NT2/D1 (cell line): ENCODE measurements at regions not wholly inside any gene's neighbourhood (a gene's known extent, or its start where the extent isn't known, plus 50 kb on each side); places are given as distances from the start of the nearest gene placed in this dataset.

Source experiments
- DNase-seq: peaks from one replicate; pipeline ENCODE4 v3.0.0-alpha.2; 2011; ENCODE audit warnings: low read depth, low spot score
- H3K27me3 ChIP-seq: 2 replicates; pipeline ENCODE4 v1.6.0; 2011; ENCODE audit warnings: mild to moderate bottlenecking; ENCODE audit not compliant: insufficient read length, insufficient read depth
- H3K36me3 ChIP-seq: 2 replicates; pipeline ENCODE4 v1.6.1; 2011; ENCODE audit warnings: mild to moderate bottlenecking, low read length, mixed read lengths; ENCODE audit not compliant: insufficient read depth, insufficient read length
- H3K4me1 ChIP-seq: 2 replicates; pipeline ENCODE4 v1.5.1; 2011; ENCODE audit not compliant: insufficient read depth, insufficient read length
- H3K4me3 ChIP-seq: 2 replicates; pipeline ENCODE4 v1.5.1; 2011; ENCODE audit warnings: low read depth; ENCODE audit not compliant: insufficient read length
- H3K9ac ChIP-seq: 2 replicates; pipeline ENCODE4 v1.6.0; 2011; ENCODE audit warnings: low read depth; ENCODE audit not compliant: insufficient read length
- H3K9me3 ChIP-seq: 2 replicates; pipeline ENCODE4 v1.5.1; 2011; ENCODE audit warnings: mild to moderate bottlenecking, low read length; ENCODE audit not compliant: insufficient read depth
- SUZ12 ChIP-seq: IDR thresholded peaks from 2 replicates; pipeline ENCODE4 v1.6.1; 2011; ENCODE audit not compliant: insufficient read length, insufficient read depth; ENCODE audit errors: extremely low read depth
- YY1 ChIP-seq: IDR thresholded peaks from 2 replicates; pipeline ENCODE4 v1.6.1; 2011; ENCODE audit not compliant: insufficient read length, insufficient read depth
- ZNF274 ChIP-seq: IDR thresholded peaks from 2 replicates; pipeline ENCODE4 v1.6.1; 2011; ENCODE audit warnings: mild to moderate bottlenecking, low read depth, low read length

DNA sequence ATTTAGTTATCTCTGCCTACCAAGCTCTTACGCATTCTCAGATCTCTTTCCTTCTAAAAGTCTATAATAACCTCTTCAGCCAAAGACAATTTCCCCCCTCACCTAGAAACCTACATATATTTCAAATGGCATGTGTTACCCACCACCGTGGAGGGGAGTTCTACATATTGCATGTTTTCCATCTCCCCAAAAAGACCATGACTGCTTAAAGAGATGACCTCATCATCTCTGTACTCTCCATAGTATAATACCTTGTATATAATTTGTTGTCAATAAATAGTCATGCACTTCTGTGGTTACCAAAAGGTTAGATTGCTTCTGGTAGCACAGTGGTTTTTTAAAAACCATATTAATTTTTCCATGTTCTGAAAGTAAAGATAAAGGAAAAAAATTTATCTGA is 148.4 kb downstream of the TBX18 start:
- TF ChIP-seq SUZ12: no peak
- TF ChIP-seq ZNF274: no peak
- TF ChIP-seq YY1: no peak
- H3K4me3 ChIP-seq: no peak overlapping the region
- no peaks in the 10 kb centered on the region for H3K9me3 ChIP-seq
- DNase-seq: no peak
- H3K36me3 ChIP-seq: no peaks in the 10 kb centered on the region
- H3K9ac ChIP-seq: no peak overlapping the region
- no peaks in the 10 kb centered on the region for H3K4me1 ChIP-seq
- no peaks in the 10 kb centered on the region for H3K27me3 ChIP-seq

DNA sequence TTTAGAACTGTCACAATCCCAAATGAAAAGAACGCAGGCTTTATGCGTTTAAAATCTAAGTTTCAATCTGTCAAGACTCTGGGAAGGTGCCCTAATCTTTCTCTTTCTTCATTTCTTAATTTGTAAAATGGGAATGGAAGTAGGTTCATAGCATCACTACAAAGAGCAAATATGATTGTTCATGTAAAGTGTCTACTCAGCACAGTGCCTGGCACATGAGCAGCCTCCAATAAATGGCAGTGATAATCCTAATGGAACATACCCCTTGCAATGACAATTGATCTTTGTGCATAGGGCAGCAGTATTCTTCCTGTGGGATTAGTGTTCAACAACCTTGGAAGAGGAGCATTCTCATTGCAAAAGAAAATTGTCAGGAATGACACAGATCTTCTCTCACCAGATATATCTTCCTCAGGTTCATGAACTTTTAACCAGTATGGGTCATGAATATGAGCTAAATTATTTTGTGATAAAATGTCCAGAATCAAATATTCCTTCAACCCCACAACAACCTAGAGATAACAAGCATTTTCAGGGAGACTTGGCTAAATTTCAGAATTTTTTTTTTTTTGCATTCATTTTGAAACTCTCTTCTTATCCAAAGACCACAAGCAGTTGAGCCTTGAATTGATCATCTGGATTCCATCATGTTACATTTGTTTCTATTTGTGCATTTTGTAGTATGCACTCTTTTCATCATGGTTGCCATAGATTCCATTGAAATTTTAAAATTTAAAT is 149.1 kb downstream of the TBX18 start:
- no peak for DNase-seq
- TF ChIP-seq ZNF274 (no peak), SUZ12 (no peak), YY1 (no peak)
- Histone ChIP-seq H3K4me1 (no peaks in the 10 kb centered on the region), H3K36me3 (no peaks in the 10 kb centered on the region), H3K9me3 (no peaks in the 10 kb centered on the region), H3K9ac (no peak overlapping the region), H3K4me3 (no peak overlapping the region), H3K27me3 (no peaks in the 10 kb centered on the region)

DNA sequence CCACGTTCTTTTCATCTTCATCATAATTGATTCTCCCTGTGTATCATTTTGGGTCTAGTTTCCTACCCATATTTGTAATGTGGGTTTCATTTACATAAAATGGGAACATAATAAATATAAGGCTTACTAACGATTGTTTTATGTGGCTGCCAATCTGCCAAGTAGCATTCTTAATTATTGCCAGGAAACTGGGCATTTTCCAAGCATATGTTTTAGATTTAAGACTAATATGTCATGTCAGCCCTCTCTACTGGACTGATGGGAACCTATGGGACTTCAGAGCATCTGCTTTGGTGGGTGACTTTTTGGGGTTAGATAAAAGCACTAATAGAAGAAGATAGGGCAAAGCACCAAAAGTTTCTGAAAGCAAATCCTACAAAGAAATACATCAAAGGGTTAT is 157.5 kb downstream of the TBX18 start:
- H3K9me3 ChIP-seq: no peaks in the 10 kb centered on the region
- TF ChIP-seq YY1 (no peak), ZNF274 (no peak), SUZ12 (no peak)
- H3K36me3 ChIP-seq: no peaks in the 10 kb centered on the region
- no peak overlapping the region for H3K4me3 ChIP-seq
- no peak for DNase-seq
- H3K9ac ChIP-seq: no peak overlapping the region
- no peaks in the 10 kb centered on the region for H3K4me1 ChIP-seq
- no peaks in the 10 kb centered on the region for H3K27me3 ChIP-seq

DNA sequence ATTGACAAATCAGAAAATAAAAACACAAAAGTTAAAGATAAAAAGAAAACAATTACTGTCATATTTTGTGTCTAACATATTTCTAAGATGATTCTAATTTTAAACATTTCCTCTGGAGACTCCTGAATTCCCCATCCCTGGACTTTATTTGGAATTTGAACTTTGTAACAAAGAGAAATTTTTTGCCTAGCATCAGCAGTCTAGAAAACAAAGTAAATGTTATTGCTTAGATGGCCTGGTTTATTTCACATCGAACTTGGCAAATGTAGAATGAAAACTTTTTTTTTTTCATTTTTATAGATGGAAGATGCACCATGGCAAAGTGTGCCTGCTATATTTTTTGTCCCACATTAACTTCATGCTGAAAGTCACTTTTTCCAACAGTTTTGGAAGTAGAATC is 159.1 kb downstream of the TBX18 start:
- Histone ChIP-seq H3K4me1 (no peaks in the 10 kb centered on the region), H3K9me3 (no peaks in the 10 kb centered on the region), H3K36me3 (no peaks in the 10 kb centered on the region), H3K27me3 (no peaks in the 10 kb centered on the region), H3K4me3 (no peak overlapping the region), H3K9ac (no peak overlapping the region)
- DNase-seq: no peak
- no peak for TF ChIP-seq SUZ12
- TF ChIP-seq ZNF274: no peak
- no peak for TF ChIP-seq YY1

DNA sequence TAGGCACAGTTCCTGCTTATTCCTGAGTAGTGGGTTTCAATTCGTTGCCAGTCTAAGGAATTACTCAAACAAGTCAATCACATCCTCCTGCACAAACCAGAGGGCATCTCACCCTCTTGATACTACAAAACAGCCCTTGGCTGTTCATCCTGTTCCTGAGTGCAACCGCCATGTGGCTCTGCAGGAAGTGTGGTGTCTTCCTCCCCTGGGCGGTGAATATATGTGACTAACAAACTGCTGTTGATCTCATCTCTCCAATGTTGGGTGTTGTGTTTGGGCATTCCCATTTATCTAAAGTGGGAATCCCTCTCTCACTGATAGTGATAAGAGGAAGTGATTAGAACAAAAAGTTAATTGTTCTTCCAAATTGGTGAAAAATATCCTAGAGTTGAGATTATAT is 163.0 kb downstream of the TBX18 start:
- H3K9me3 ChIP-seq: no peaks in the 10 kb centered on the region
- TF ChIP-seq SUZ12 (no peak), YY1 (no peak), ZNF274 (no peak)
- no peak for DNase-seq
- H3K27me3 ChIP-seq: no peaks in the 10 kb centered on the region
- H3K9ac ChIP-seq: no peak overlapping the region
- no peak overlapping the region for H3K4me3 ChIP-seq
- H3K4me1 ChIP-seq: no peaks in the 10 kb centered on the region
- no peaks in the 10 kb centered on the region for H3K36me3 ChIP-seq

DNA sequence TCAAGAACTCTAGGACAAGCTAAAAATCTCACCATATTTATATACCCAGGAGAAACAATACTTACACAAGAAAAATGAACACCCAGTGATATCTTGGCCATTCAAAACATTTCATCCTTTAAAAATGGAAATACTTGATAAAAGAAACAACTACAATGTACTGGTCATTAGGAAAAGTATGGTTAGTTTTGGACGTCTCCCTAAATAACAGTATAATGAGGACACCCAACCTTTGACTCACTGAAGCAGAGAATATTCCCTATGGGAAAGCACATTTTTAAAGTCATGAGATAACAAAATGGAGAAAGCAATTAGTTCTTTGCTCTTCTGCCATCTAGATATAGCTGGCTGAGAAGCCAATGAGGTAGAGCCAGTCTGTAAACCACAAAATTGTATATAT is 164.4 kb downstream of the TBX18 start:
- TF ChIP-seq YY1 (no peak), ZNF274 (no peak), SUZ12 (no peak)
- no peak overlapping the region for H3K9ac ChIP-seq
- H3K9me3 ChIP-seq: no peaks in the 10 kb centered on the region
- no peaks in the 10 kb centered on the region for H3K4me1 ChIP-seq
- no peaks in the 10 kb centered on the region for H3K27me3 ChIP-seq
- no peak for DNase-seq
- no peaks in the 10 kb centered on the region for H3K36me3 ChIP-seq
- no peak overlapping the region for H3K4me3 ChIP-seq

DNA sequence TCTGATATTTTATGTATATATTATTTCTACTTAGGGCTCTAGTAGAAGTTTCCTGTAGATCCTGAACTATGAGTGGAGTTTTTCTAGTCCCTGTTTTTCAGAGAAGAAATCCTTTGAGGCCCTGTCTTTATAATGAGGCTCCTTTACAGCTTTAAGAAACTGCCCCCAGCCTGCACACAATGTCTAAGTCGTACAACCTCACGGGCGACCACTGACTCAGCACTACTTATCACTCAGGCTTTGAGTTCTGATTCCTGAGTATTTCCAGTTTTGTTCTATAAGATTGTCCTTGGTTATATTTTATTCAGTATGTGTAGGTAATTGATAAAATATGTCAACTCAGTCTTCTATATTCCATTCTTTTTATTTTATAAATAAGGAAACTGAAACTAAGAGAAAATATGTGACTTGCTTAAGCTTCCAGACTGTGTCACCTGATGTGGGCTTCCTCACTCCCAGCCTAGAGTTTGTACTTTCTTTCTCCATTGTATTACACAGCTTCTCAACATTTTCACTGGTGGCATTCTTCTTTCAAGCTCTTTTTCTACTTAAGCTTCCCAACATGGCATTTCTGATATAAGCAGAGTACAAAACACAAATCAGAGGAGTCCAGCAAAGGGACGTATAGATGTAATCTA is 167.0 kb downstream of the TBX18 start:
- Histone ChIP-seq H3K36me3 (no peaks in the 10 kb centered on the region), H3K4me3 (no peak overlapping the region), H3K9me3 (no peaks in the 10 kb centered on the region), H3K9ac (no peak overlapping the region), H3K4me1 (no peaks in the 10 kb centered on the region), H3K27me3 (no peaks in the 10 kb centered on the region)
- TF ChIP-seq SUZ12 (no peak), YY1 (no peak), ZNF274 (no peak)
- DNase-seq: no peak
